Esophagus muscularis mucosa (tissue), 4 donors: ENCODE measurements at regions not wholly inside any gene's neighbourhood (a gene's known extent, or its start where the extent isn't known, plus 50 kb on each side); places are given as distances from the start of the nearest gene placed in this dataset.

Source experiments
- DNase-seq: peaks from one replicate; pipeline ENCODE4 v3.0.0-alpha.2; 2017; ENCODE audit errors: extremely low spot score
- H3K27ac ChIP-seq, 4 donors: fragments of 200-600 bp; sonication (generic); replicated peaks in 1 of 4; 1 replicate in 3 of 4; 2 replicates in 1 of 4; pipeline ENCODE4 v1.5.1; 2016 to 2019; ENCODE audit warnings: mild to moderate bottlenecking in 1 of 4
- H3K27me3 ChIP-seq, 4 donors: fragments of 200-600 bp; sonication (generic); one replicate each; pipeline versions ENCODE4 v1.5.1 to v1.6.0; 2016 to 2019
- H3K36me3 ChIP-seq, 4 donors: fragments of 200-600 bp; sonication (generic); one replicate each; pipeline ENCODE4 v1.5.1; 2016 to 2019
- H3K4me1 ChIP-seq, 4 donors: fragments of 200-600 bp; sonication (generic); one replicate each; pipeline ENCODE4 v1.5.1; 2016 to 2019
- H3K4me3 ChIP-seq, 4 donors: fragments of 200-600 bp; sonication (generic); 1 replicate in 2 of 4; 2 replicates in 2 of 4; pipeline ENCODE4 v1.5.1; 2016 to 2019; ENCODE audit warnings: mild to moderate bottlenecking in 4 of 4, moderate library complexity in 1 of 4
- H3K9me3 ChIP-seq, 4 donors: fragments of 200-600 bp; sonication (generic); 1 replicate in 3 of 4; 2 replicates in 1 of 4; pipeline ENCODE4 v1.5.1; 2016 to 2019
- EP300 ChIP-seq: sonication (generic); formaldehyde crosslinking; IDR thresholded peaks from one replicate; pipeline ENCODE4 v1.6.1; 2017; ENCODE audit warnings: antibody characterized with exemption
- POLR2A ChIP-seq: fragments of 450-650 bp; IDR thresholded peaks from one replicate; pipeline ENCODE4 v1.6.1; 2017; ENCODE audit warnings: antibody characterized with exemption, moderate library complexity, mild to moderate bottlenecking, low read depth
- POLR2AphosphoS5 ChIP-seq, 2 donors: sonication (generic); formaldehyde crosslinking; IDR thresholded peaks; one replicate each; pipeline ENCODE4 v1.6.1; 2017; ENCODE audit warnings: antibody characterized with exemption in 2 of 2
- whole genome bisulfite sequencing: methylation state at CpG from one replicate; pipeline ENCODE4 v1.1.5; 2018; 5-methylcytosine and 5-hydroxymethylcytosine counted together
- intact Hi-C: fragments of 100-400 bp; cut with DNase I; formaldehyde crosslinking; loops from one replicate; pipeline ENCODE4 v1.15.1; 2023
- TF ChIP-seq, protein P1 (sequence below), 3 experiments: fragments of 200-600 bp in 2 of 3; fragments of 450-650 bp in 1 of 3; sonication (generic) in 2 of 3; IDR thresholded peaks; one replicate each; pipeline ENCODE4 v1.5.1; 2017 to 2019; ENCODE audit warnings: antibody characterized with exemption in 3 of 3, mild to moderate bottlenecking in 2 of 3, moderate library complexity in 1 of 3

DNA sequence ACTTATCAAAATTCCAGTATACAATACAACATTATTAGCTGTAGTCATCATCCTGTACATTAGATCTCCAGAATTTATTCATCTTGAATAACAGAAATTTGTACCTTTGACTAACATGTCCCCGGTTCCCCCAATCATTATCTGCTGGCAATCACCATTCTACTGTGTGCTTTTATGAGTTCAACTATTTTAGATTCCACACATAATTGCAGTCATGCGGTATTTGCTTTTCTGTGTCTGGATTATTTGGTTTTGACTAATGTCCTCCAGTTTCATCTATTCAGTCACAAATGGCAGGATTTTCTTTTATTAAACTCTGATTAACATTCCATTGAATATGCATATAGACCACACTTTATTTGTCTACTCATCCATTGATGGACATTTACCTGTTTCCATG is 530.7 kb upstream of the SLITRK1 start:
- Histone ChIP-seq H3K4me1 (no peaks in the 10 kb centered on the region), H3K4me3 (no peak overlapping the region), H3K27ac (no peak overlapping the region), H3K9me3 (no peaks in the 10 kb centered on the region), H3K27me3 (no peaks in the 10 kb centered on the region), H3K36me3 (no peaks in the 10 kb centered on the region)
- 87% methylated on average over 2 of the region's 2 CpGs for WGBS
- intact Hi-C loops: no loop called here
- DNase-seq: no peak
- TF ChIP-seq POLR2AphosphoS5 (IDR thresholded peaks at IDR 0.05) (no peak), EP300 (no peak), POLR2A (no peak)
- TF ChIP-seq, protein P1, sequence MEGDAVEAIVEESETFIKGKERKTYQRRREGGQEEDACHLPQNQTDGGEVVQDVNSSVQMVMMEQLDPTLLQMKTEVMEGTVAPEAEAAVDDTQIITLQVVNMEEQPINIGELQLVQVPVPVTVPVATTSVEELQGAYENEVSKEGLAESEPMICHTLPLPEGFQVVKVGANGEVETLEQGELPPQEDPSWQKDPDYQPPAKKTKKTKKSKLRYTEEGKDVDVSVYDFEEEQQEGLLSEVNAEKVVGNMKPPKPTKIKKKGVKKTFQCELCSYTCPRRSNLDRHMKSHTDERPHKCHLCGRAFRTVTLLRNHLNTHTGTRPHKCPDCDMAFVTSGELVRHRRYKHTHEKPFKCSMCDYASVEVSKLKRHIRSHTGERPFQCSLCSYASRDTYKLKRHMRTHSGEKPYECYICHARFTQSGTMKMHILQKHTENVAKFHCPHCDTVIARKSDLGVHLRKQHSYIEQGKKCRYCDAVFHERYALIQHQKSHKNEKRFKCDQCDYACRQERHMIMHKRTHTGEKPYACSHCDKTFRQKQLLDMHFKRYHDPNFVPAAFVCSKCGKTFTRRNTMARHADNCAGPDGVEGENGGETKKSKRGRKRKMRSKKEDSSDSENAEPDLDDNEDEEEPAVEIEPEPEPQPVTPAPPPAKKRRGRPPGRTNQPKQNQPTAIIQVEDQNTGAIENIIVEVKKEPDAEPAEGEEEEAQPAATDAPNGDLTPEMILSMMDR (IDR thresholded peaks at IDR 0.05): no peak

DNA sequence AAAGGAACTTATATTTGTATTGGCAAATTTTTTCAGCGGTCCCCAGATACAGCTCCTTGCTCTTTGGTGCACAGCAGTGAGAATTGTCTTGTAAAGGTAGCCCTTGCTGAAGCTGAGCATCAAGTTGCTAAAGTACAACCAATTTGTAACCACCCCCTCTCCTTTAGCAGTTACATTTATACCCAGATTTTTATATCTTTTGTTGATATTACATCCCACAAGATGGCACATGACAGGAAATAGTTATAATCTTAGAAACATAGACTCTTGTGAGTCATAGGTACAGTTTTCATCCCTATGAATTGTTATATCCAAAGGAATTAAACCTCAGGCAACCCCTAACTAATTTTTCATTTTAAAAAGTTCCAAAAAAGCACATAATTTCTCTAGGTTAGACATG is 523.0 kb upstream of the SLITRK1 start:
- Histone ChIP-seq H3K36me3 (no peaks in the 10 kb centered on the region), H3K9me3 (no peaks in the 10 kb centered on the region), H3K27ac (no peak overlapping the region), H3K4me1 (no peaks in the 10 kb centered on the region), H3K4me3 (no peak overlapping the region), H3K27me3 (no peaks in the 10 kb centered on the region)
- WGBS: 90% methylated on average over 1 of the region's 1 CpG
- TF ChIP-seq EP300 (no peak), POLR2AphosphoS5 (IDR thresholded peaks at IDR 0.05) (no peak), POLR2A (no peak)
- TF ChIP-seq, protein P1 (IDR thresholded peaks at IDR 0.05): no peak
- DNase-seq: no peak
- intact Hi-C loops: no loop called here

DNA sequence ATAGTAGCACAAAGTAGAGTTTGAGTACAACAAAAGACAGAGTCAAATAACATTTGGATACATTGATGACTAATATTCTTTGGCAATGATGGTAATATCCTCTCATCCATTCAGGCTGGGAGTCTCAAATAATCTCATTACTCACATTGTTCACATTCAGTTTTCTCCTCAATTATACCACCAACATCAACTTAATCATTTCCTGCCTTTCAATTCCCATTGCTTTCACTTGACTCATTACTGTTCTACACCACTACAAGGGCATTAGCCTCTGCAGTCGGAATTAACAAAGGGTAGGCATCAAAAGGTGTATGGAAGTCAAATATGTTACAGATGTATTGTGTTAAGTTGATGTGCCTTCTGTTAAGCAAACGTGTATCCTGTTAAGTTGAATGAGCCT is 518.4 kb upstream of the SLITRK1 start:
- H3K4me1 ChIP-seq: no peaks in the 10 kb centered on the region
- whole genome bisulfite sequencing: 67% methylated on average over 2 of the region's 2 CpGs
- no peak overlapping the region for H3K27ac ChIP-seq
- no peaks in the 10 kb centered on the region for H3K27me3 ChIP-seq
- no peak overlapping the region for H3K4me3 ChIP-seq
- H3K36me3 ChIP-seq: no peaks in the 10 kb centered on the region
- H3K9me3 ChIP-seq: no peaks in the 10 kb centered on the region
- no peak for TF ChIP-seq POLR2AphosphoS5 (IDR thresholded peaks at IDR 0.05)
- no peak for TF ChIP-seq POLR2A
- TF ChIP-seq EP300: no peak
- TF ChIP-seq, protein P1 (IDR thresholded peaks at IDR 0.05): no peak
- intact Hi-C loops: no loop called here
- no peak for DNase-seq

DNA sequence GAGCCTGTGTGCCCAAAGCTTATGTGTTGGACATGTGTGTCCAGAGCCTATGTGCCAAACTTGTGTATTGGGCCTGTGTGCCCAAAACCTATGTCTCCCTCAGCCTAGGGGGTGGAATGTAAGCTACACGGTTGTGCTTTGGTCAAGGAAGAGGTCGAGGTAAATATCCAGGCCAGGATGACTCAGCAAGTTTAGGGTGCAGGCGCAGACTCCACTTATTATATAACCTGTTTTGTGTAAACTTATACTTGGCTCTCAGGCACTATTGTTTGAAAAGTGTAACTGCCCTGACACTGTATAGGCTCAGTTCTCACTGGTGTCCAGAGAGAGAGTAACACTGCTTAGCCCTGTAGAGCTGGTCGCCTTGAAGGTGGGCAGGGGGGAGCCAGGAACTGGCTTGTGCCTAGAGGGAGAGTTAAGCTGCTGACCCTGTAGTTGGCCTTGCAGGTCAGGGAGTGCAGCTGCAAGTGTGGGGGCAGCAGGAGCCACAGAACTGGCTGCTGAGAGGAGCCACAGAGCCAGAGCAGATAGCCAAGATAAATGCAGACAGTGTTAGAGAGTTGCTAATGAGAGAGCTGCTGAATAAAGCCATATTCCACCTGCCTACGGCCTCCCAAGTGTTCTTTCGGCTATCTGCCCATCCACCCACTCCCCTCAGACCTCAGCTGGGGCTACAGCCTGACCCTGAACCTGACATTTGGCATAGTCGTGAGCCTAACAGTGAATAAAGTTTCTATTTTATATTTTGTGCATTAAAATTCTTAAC is 517.2 kb upstream of the SLITRK1 start:
- WGBS: 70% methylated on average over 4 of the region's 7 CpGs
- Histone ChIP-seq H3K36me3 (no peaks in the 10 kb centered on the region), H3K9me3 (no peaks in the 10 kb centered on the region), H3K4me1 (no peaks in the 10 kb centered on the region), H3K27me3 (no peaks in the 10 kb centered on the region), H3K27ac (no peak overlapping the region), H3K4me3 (no peak overlapping the region)
- intact Hi-C loops: no loop called here
- TF ChIP-seq POLR2AphosphoS5 (IDR thresholded peaks at IDR 0.05) (no peak), POLR2A (no peak), EP300 (no peak)
- TF ChIP-seq, protein P1 (IDR thresholded peaks at IDR 0.05): no peak
- DNase-seq: no peak
